ENCODE measurements at regions not wholly inside any gene's neighbourhood (a gene's known extent, or its start where the extent isn't known, plus 50 kb on each side); places are given as distances from the start of the nearest gene placed in this dataset.

GRCh38 chr4:85151786-85152185 lies 185.3 kb upstream of the WDFY3 start:
- H3K9me3 ChIP-seq (ENCODE audit: control insufficient read depth in 1 of 2, low read length in 2 of 2): no peaks in the 10 kb centered on the region
- H3K4me3 ChIP-seq (ENCODE audit: low read depth in 1 of 2, low read length in 2 of 2): no peak overlapping the region
- H3K36me3 ChIP-seq (ENCODE audit: control insufficient read depth in 1 of 2, insufficient read depth in 2 of 2, low read length in 2 of 2): no peaks in the 10 kb centered on the region
- no peaks in the 10 kb centered on the region for H3K27me3 ChIP-seq (ENCODE audit: control insufficient read depth in 1 of 2, insufficient read depth in 2 of 2, low read length in 2 of 2)
- no peak overlapping the region for H3K9ac ChIP-seq (ENCODE audit: low read depth in 1 of 2, low read length in 2 of 2)
- no peak overlapping the region for H3K27ac ChIP-seq (ENCODE audit: low read depth, low read length)
- H3K4me1 ChIP-seq (ENCODE audit: control insufficient read depth in 1 of 2, insufficient read depth in 2 of 2, low read length in 2 of 2): no peaks in the 10 kb centered on the region

DNA sequence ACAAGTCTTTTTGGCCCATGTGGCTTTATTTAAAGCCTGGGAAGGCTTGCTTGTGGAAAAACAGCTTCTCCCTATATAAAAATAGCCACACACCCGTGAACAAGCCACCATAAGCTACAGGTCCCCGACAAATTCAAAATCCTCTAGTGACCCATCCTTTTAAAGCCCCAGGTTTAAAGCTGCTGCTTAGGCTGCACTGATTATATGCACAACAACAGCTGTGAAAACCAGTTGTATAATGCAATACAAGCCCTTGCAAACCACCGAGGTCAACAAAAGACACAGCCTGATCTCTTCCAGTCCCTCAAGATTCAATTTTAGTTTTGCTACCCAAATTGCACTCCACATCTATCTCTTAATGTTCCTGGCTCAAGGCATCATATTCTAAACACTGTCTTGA lies 186.0 kb upstream of the WDFY3 start:
- Histone ChIP-seq H3K36me3 (ENCODE audit: control insufficient read depth in 1 of 2, insufficient read depth in 2 of 2, low read length in 2 of 2) (no peaks in the 10 kb centered on the region), H3K9ac (ENCODE audit: low read depth in 1 of 2, low read length in 2 of 2) (no peak overlapping the region), H3K9me3 (ENCODE audit: control insufficient read depth in 1 of 2, low read length in 2 of 2) (no peaks in the 10 kb centered on the region), H3K27ac (ENCODE audit: low read depth, low read length) (no peak overlapping the region), H3K4me3 (ENCODE audit: low read depth in 1 of 2, low read length in 2 of 2) (no peak overlapping the region), H3K4me1 (ENCODE audit: control insufficient read depth in 1 of 2, insufficient read depth in 2 of 2, low read length in 2 of 2) (no peaks in the 10 kb centered on the region), H3K27me3 (ENCODE audit: control insufficient read depth in 1 of 2, insufficient read depth in 2 of 2, low read length in 2 of 2) (no peaks in the 10 kb centered on the region)

GRCh38 chr4:85153221-85153620 lies 186.7 kb upstream of the WDFY3 start:
- no peak overlapping the region for H3K27ac ChIP-seq (ENCODE audit: low read depth, low read length)
- no peaks in the 10 kb centered on the region for H3K4me1 ChIP-seq (ENCODE audit: control insufficient read depth in 1 of 2, insufficient read depth in 2 of 2, low read length in 2 of 2)
- H3K36me3 ChIP-seq (ENCODE audit: control insufficient read depth in 1 of 2, insufficient read depth in 2 of 2, low read length in 2 of 2): no peaks in the 10 kb centered on the region
- no peak overlapping the region for H3K9ac ChIP-seq (ENCODE audit: low read depth in 1 of 2, low read length in 2 of 2)
- no peak overlapping the region for H3K4me3 ChIP-seq (ENCODE audit: low read depth in 1 of 2, low read length in 2 of 2)
- H3K9me3 ChIP-seq (ENCODE audit: control insufficient read depth in 1 of 2, low read length in 2 of 2): no peaks in the 10 kb centered on the region
- no peaks in the 10 kb centered on the region for H3K27me3 ChIP-seq (ENCODE audit: control insufficient read depth in 1 of 2, insufficient read depth in 2 of 2, low read length in 2 of 2)

GRCh38 chr4:85154591-85154990 lies 188.1 kb upstream of the WDFY3 start:
- no peak overlapping the region for H3K27ac ChIP-seq (ENCODE audit: low read depth, low read length)
- H3K4me3 ChIP-seq (ENCODE audit: low read depth in 1 of 2, low read length in 2 of 2): no peak overlapping the region
- no peaks in the 10 kb centered on the region for H3K36me3 ChIP-seq (ENCODE audit: control insufficient read depth in 1 of 2, insufficient read depth in 2 of 2, low read length in 2 of 2)
- no peaks in the 10 kb centered on the region for H3K27me3 ChIP-seq (ENCODE audit: control insufficient read depth in 1 of 2, insufficient read depth in 2 of 2, low read length in 2 of 2)
- H3K4me1 ChIP-seq (ENCODE audit: control insufficient read depth in 1 of 2, insufficient read depth in 2 of 2, low read length in 2 of 2): no peaks in the 10 kb centered on the region
- H3K9me3 ChIP-seq (ENCODE audit: control insufficient read depth in 1 of 2, low read length in 2 of 2): no peaks in the 10 kb centered on the region
- no peak overlapping the region for H3K9ac ChIP-seq (ENCODE audit: low read depth in 1 of 2, low read length in 2 of 2)

DNA sequence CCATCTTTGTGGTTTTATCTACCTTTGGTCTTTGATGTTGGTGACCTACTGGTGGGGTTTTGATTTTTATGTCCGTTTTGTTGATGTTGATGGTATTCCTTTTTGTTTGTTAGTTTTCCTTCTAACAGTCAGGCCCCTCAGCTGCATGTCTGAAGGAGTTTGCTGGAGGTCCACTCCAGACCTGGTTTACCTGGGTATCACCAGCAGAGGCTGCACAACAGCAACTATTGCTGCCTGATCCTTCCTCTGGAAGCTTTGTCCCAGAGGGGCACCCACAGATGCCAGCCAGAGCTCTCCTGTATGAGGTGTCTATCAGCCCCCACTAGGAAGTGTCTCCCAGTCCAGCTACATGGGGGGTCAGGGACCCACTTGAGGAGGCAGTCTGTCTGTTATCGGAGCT lies 199.3 kb upstream of the WDFY3 start:
- no peak overlapping the region for H3K27ac ChIP-seq (ENCODE audit: low read depth, low read length)
- H3K27me3 ChIP-seq (ENCODE audit: control insufficient read depth in 1 of 2, insufficient read depth in 2 of 2, low read length in 2 of 2): no peaks in the 10 kb centered on the region
- H3K4me1 ChIP-seq (ENCODE audit: control insufficient read depth in 1 of 2, insufficient read depth in 2 of 2, low read length in 2 of 2): no peaks in the 10 kb centered on the region
- no peak overlapping the region for H3K4me3 ChIP-seq (ENCODE audit: low read depth in 1 of 2, low read length in 2 of 2)
- no peaks in the 10 kb centered on the region for H3K36me3 ChIP-seq (ENCODE audit: control insufficient read depth in 1 of 2, insufficient read depth in 2 of 2, low read length in 2 of 2)
- no peak overlapping the region for H3K9ac ChIP-seq (ENCODE audit: low read depth in 1 of 2, low read length in 2 of 2)
- peaks cover 0 to 4% of the 10 kb centered on the region in 2 donors for H3K9me3 ChIP-seq (ENCODE audit: control insufficient read depth in 1 of 2, low read length in 2 of 2)

DNA sequence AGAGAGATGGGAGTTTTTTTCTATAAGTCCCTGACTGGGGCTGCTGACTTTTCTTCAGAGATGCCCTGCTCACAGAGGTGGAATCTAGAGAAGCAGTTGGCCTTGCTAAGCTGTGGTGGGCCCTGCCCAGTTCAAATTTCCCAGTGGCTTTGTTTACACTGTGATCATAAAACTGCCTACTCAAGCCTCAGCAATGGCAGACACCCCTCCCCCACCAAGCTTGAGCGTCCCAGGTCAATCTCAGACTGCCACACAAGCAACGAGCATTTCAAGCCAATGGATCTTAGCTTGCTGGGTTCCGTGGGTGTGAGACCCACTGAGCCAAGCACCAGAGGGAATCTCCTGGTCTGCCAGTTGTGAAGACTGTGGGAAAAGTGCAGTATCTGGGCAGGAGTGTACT lies 199.8 kb upstream of the WDFY3 start:
- H3K36me3 ChIP-seq (ENCODE audit: control insufficient read depth in 1 of 2, insufficient read depth in 2 of 2, low read length in 2 of 2): no peaks in the 10 kb centered on the region
- H3K4me1 ChIP-seq (ENCODE audit: control insufficient read depth in 1 of 2, insufficient read depth in 2 of 2, low read length in 2 of 2): no peaks in the 10 kb centered on the region
- no peak overlapping the region for H3K4me3 ChIP-seq (ENCODE audit: low read depth in 1 of 2, low read length in 2 of 2)
- H3K9me3 ChIP-seq (ENCODE audit: control insufficient read depth in 1 of 2, low read length in 2 of 2): peaks cover 0 to 4% of the 10 kb centered on the region in 2 donors
- no peaks in the 10 kb centered on the region for H3K27me3 ChIP-seq (ENCODE audit: control insufficient read depth in 1 of 2, insufficient read depth in 2 of 2, low read length in 2 of 2)
- no peak overlapping the region for H3K27ac ChIP-seq (ENCODE audit: low read depth, low read length)
- H3K9ac ChIP-seq (ENCODE audit: low read depth in 1 of 2, low read length in 2 of 2): no peak overlapping the region

- Histone ChIP-seq H3K27ac (ENCODE audit: low read depth, low read length) (no peak overlapping the region), H3K27me3 (ENCODE audit: control insufficient read depth in 1 of 2, insufficient read depth in 2 of 2, low read length in 2 of 2) (no peaks in the 10 kb centered on the region), H3K4me1 (ENCODE audit: control insufficient read depth in 1 of 2, insufficient read depth in 2 of 2, low read length in 2 of 2) (no peaks in the 10 kb centered on the region), H3K36me3 (ENCODE audit: control insufficient read depth in 1 of 2, insufficient read depth in 2 of 2, low read length in 2 of 2) (no peaks in the 10 kb centered on the region), H3K9me3 (ENCODE audit: control insufficient read depth in 1 of 2, low read length in 2 of 2) (peaks cover 0 to 4% of the 10 kb centered on the region in 2 donors), H3K9ac (ENCODE audit: low read depth in 1 of 2, low read length in 2 of 2) (no peak overlapping the region), H3K4me3 (ENCODE audit: low read depth in 1 of 2, low read length in 2 of 2) (no peak overlapping the region)
Measured at GRCh38 chr4:85168234-85168834, 201.8 kb upstream of the WDFY3 start.

GRCh38 chr4:85170241-85170640 lies 203.8 kb upstream of the WDFY3 start:
- Histone ChIP-seq H3K27ac (ENCODE audit: low read depth, low read length) (no peak overlapping the region), H3K9ac (ENCODE audit: low read depth in 1 of 2, low read length in 2 of 2) (no peak overlapping the region), H3K36me3 (ENCODE audit: control insufficient read depth in 1 of 2, insufficient read depth in 2 of 2, low read length in 2 of 2) (no peaks in the 10 kb centered on the region), H3K4me1 (ENCODE audit: control insufficient read depth in 1 of 2, insufficient read depth in 2 of 2, low read length in 2 of 2) (no peaks in the 10 kb centered on the region), H3K9me3 (ENCODE audit: control insufficient read depth in 1 of 2, low read length in 2 of 2) (peaks cover 0 to 4% of the 10 kb centered on the region in 2 donors), H3K4me3 (ENCODE audit: low read depth in 1 of 2, low read length in 2 of 2) (no peak overlapping the region), H3K27me3 (ENCODE audit: control insufficient read depth in 1 of 2, insufficient read depth in 2 of 2, low read length in 2 of 2) (no peaks in the 10 kb centered on the region)

DNA sequence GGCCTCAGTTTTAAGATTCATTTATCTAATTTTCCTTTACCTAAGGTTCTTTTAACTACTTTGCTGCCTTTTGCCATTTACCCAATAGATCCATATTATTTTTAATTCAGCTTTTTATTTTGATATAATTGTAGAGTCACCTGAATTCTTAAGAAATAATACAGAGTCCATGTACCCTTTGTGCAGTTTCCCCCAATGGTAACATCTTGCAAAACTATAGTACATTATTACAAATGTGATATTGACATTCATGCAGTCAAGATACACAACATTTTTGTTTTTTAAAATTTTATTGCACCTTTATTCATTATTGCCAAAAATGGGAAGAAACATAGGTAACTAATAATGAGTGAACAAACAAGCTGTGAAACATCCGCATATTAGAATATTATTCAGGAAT lies 208.7 kb upstream of the WDFY3 start:
- Histone ChIP-seq H3K36me3 (ENCODE audit: control insufficient read depth in 1 of 2, insufficient read depth in 2 of 2, low read length in 2 of 2) (no peaks in the 10 kb centered on the region), H3K27ac (ENCODE audit: low read depth, low read length) (no peak overlapping the region), H3K27me3 (ENCODE audit: control insufficient read depth in 1 of 2, insufficient read depth in 2 of 2, low read length in 2 of 2) (no peaks in the 10 kb centered on the region), H3K9ac (ENCODE audit: low read depth in 1 of 2, low read length in 2 of 2) (no peak overlapping the region), H3K4me3 (ENCODE audit: low read depth in 1 of 2, low read length in 2 of 2) (no peak overlapping the region), H3K4me1 (ENCODE audit: control insufficient read depth in 1 of 2, insufficient read depth in 2 of 2, low read length in 2 of 2) (peaks cover 0 to 3% of the 10 kb centered on the region in 2 donors), H3K9me3 (ENCODE audit: control insufficient read depth in 1 of 2, low read length in 2 of 2) (no peaks in the 10 kb centered on the region)

DNA sequence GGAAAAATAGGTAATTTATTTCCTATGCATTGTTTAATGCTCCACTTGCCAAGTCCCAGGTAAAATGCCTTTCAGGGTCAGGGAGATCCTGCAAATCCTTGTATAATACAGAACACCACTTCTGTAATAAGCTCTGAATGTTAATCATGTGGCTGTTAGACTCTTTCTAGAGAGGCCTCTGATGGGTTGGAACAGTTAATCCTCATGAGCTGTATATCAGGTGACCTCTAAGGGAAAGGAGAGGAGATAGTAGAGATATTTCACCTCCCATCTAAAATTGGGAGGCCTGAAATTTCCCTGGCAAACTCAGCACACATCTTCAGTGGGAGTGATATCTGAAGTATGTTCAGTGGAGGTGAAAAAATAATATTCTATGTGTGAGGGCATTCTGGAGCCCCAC lies 210.6 kb upstream of the WDFY3 start:
- no peaks in the 10 kb centered on the region for H3K27me3 ChIP-seq (ENCODE audit: control insufficient read depth in 1 of 2, insufficient read depth in 2 of 2, low read length in 2 of 2)
- no peaks in the 10 kb centered on the region for H3K36me3 ChIP-seq (ENCODE audit: control insufficient read depth in 1 of 2, insufficient read depth in 2 of 2, low read length in 2 of 2)
- no peak overlapping the region for H3K9ac ChIP-seq (ENCODE audit: low read depth in 1 of 2, low read length in 2 of 2)
- H3K4me1 ChIP-seq (ENCODE audit: control insufficient read depth in 1 of 2, insufficient read depth in 2 of 2, low read length in 2 of 2): peaks cover 0 to 3% of the 10 kb centered on the region in 2 donors
- no peak overlapping the region for H3K27ac ChIP-seq (ENCODE audit: low read depth, low read length)
- no peaks in the 10 kb centered on the region for H3K9me3 ChIP-seq (ENCODE audit: control insufficient read depth in 1 of 2, low read length in 2 of 2)
- no peak overlapping the region for H3K4me3 ChIP-seq (ENCODE audit: low read depth in 1 of 2, low read length in 2 of 2)

DNA sequence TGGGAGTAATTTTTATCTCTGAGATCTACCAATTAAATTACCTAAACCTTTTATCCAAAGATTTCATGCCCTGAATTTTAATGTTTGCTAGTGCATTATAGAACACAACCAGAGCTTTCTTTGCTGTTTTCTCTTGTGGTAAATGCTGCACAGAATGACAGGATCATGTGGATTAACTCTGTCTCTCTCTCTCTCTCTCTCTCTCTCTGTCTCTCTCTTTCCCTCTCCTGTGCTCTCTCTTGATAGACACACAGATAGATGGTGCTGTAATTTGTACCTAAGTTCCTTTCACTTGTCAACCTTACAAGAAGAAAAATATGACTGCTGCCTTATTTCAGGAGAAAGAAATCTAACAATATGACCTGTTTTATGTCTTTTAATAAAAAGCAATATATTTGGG lies 211.2 kb upstream of the WDFY3 start:
- Histone ChIP-seq H3K27me3 (ENCODE audit: control insufficient read depth in 1 of 2, insufficient read depth in 2 of 2, low read length in 2 of 2) (no peaks in the 10 kb centered on the region), H3K4me1 (ENCODE audit: control insufficient read depth in 1 of 2, insufficient read depth in 2 of 2, low read length in 2 of 2) (peaks cover 0 to 3% of the 10 kb centered on the region in 2 donors), H3K9ac (ENCODE audit: low read depth in 1 of 2, low read length in 2 of 2) (no peak overlapping the region), H3K4me3 (ENCODE audit: low read depth in 1 of 2, low read length in 2 of 2) (no peak overlapping the region), H3K27ac (ENCODE audit: low read depth, low read length) (no peak overlapping the region), H3K9me3 (ENCODE audit: control insufficient read depth in 1 of 2, low read length in 2 of 2) (no peaks in the 10 kb centered on the region), H3K36me3 (ENCODE audit: control insufficient read depth in 1 of 2, insufficient read depth in 2 of 2, low read length in 2 of 2) (no peaks in the 10 kb centered on the region)
